K562 (cell line): ENCODE measurements at regions not wholly inside any gene's neighbourhood (a gene's known extent, or its start where the extent isn't known, plus 50 kb on each side); places are given as distances from the start of the nearest gene placed in this dataset.

ENCODE experiments used
- ATF7 ChIP-seq: fragments of 450-650 bp; IDR thresholded peaks from 2 replicates; pipeline ENCODE4 v1.7.1; 2014; ENCODE audit warnings: mild to moderate bottlenecking, moderate library complexity
- EGR1 ChIP-seq: fragments of 450-650 bp; conservative IDR thresholded peaks from 2 replicates; pipeline ENCODE4 v1.6.1; 2017; ENCODE audit warnings: mild to moderate bottlenecking
- SP1 ChIP-seq: sonication (generic); formaldehyde crosslinking; IDR thresholded peaks from 2 replicates; pipeline ENCODE4 v1.8.1; 2022; ENCODE audit warnings: mild to moderate bottlenecking, missing genetic modification reagents
- TF ChIP-seq, protein P1 (sequence below): sonication (generic); formaldehyde crosslinking; IDR thresholded peaks from 2 replicates; pipeline ENCODE4 v1.8.0; 2022; ENCODE audit warnings: mild to moderate bottlenecking, low read depth, missing genetic modification reagents
- TF ChIP-seq, protein P2 (sequence below), 3 experiments: IDR thresholded peaks in 2 of 3; conservative IDR thresholded peaks in 1 of 3; 2 replicates each; pipeline ENCODE4 v1.5.1; 2011 to 2012; ENCODE audit warnings: low read length in 3 of 3, mild to moderate bottlenecking in 3 of 3, control low read depth in 2 of 3, improper control_type of control experiment in 1 of 3, inconsistent platforms in 1 of 3, low read depth in 1 of 3, mixed read lengths in 1 of 3, moderate library complexity in 1 of 3; ENCODE audit not compliant: insufficient read depth in 2 of 3

DNA sequence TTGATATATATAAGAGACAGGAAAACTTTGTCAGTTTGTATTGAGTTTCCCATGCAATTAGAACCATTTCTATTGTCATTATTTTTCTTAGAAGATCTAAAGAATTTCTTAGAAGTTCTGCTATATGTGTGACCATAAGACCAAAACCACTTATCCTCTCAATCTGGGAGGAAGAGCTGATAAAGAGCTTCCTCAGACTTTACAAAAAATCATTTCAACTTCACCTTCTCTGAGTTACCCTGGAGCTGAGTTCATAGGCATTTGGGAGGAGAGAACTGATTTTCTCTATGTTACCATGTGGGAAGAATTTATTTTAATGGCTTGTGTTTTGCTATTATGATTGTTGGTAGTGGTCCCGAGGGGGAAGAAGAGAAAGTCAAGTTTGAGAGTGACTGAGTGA, 329.3 kb downstream of the GPD2 start:
- TF ChIP-seq, protein P1, sequence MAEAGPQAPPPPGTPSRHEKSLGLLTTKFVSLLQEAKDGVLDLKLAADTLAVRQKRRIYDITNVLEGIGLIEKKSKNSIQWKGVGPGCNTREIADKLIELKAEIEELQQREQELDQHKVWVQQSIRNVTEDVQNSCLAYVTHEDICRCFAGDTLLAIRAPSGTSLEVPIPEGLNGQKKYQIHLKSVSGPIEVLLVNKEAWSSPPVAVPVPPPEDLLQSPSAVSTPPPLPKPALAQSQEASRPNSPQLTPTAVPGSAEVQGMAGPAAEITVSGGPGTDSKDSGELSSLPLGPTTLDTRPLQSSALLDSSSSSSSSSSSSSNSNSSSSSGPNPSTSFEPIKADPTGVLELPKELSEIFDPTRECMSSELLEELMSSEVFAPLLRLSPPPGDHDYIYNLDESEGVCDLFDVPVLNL (CRISPR knock-in tag): no peak
- TF ChIP-seq, protein P2, sequence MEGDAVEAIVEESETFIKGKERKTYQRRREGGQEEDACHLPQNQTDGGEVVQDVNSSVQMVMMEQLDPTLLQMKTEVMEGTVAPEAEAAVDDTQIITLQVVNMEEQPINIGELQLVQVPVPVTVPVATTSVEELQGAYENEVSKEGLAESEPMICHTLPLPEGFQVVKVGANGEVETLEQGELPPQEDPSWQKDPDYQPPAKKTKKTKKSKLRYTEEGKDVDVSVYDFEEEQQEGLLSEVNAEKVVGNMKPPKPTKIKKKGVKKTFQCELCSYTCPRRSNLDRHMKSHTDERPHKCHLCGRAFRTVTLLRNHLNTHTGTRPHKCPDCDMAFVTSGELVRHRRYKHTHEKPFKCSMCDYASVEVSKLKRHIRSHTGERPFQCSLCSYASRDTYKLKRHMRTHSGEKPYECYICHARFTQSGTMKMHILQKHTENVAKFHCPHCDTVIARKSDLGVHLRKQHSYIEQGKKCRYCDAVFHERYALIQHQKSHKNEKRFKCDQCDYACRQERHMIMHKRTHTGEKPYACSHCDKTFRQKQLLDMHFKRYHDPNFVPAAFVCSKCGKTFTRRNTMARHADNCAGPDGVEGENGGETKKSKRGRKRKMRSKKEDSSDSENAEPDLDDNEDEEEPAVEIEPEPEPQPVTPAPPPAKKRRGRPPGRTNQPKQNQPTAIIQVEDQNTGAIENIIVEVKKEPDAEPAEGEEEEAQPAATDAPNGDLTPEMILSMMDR (IDR thresholded peaks at IDR 0.05 in 2 of 3, conservative IDR thresholded peaks at IDR 0.05 in 1 of 3; ENCODE audit: insufficient read depth in 2 of 3, low read depth in 1 of 3, low read length in 3 of 3): no peak
- TF ChIP-seq ATF7 (no peak), SP1 (no peak), EGR1 (no peak)
